Thymus (tissue), 11 donors: ENCODE measurements at regions not wholly inside any gene's neighbourhood (a gene's known extent, or its start where the extent isn't known, plus 50 kb on each side); places are given as distances from the start of the nearest gene placed in this dataset.

Experiments used
- DNase-seq, 9 donors: peaks; one replicate each; pipeline ENCODE4 v3.0.0-alpha.2; 2013; ENCODE audit warnings: low spot score in 9 of 9, low read depth in 6 of 9, missing footprints in 1 of 9
- H3K27ac ChIP-seq, 2 donors: one replicate each; pipeline ENCODE4 v1.5.1; 2013; ENCODE audit warnings: control low read depth in 1 of 2, low read depth in 1 of 2, low read length in 1 of 2, mild to moderate bottlenecking in 1 of 2, moderate library complexity in 1 of 2
- H3K27me3 ChIP-seq, 2 donors: one replicate each; pipeline ENCODE4 v1.5.1; 2013; ENCODE audit warnings: low read length in 1 of 2; ENCODE audit not compliant: control insufficient read depth in 2 of 2, insufficient read depth in 1 of 2
- H3K36me3 ChIP-seq, 2 donors: one replicate each; pipeline ENCODE4 v1.5.1; 2013; ENCODE audit warnings: low read length in 1 of 2, mild to moderate bottlenecking in 1 of 2, moderate library complexity in 1 of 2; ENCODE audit not compliant: control insufficient read depth in 2 of 2, insufficient read depth in 2 of 2
- H3K4me1 ChIP-seq, 2 donors: one replicate each; pipeline ENCODE4 v1.5.1; 2013; ENCODE audit warnings: low read length in 2 of 2; ENCODE audit not compliant: control insufficient read depth in 2 of 2, insufficient read depth in 2 of 2
- H3K4me3 ChIP-seq, 2 donors: one replicate each; pipeline ENCODE4 v1.5.1; 2013; ENCODE audit warnings: low read length in 2 of 2, control low read depth in 1 of 2, mild to moderate bottlenecking in 1 of 2
- H3K9me3 ChIP-seq, 2 donors: one replicate each; pipeline ENCODE4 v1.5.1; 2013; ENCODE audit warnings: low read length in 1 of 2, mild to moderate bottlenecking in 1 of 2; ENCODE audit not compliant: control insufficient read depth in 2 of 2, insufficient read depth in 1 of 2
- WGBS: extraction: QIAGEN DNeasy Blood & Tissue Kit; methylation state at CpG from one replicate; pipeline ENCODE4 v1.1.7; 2013; 5-methylcytosine and 5-hydroxymethylcytosine counted together
- donor health status: healthy.

DNA sequence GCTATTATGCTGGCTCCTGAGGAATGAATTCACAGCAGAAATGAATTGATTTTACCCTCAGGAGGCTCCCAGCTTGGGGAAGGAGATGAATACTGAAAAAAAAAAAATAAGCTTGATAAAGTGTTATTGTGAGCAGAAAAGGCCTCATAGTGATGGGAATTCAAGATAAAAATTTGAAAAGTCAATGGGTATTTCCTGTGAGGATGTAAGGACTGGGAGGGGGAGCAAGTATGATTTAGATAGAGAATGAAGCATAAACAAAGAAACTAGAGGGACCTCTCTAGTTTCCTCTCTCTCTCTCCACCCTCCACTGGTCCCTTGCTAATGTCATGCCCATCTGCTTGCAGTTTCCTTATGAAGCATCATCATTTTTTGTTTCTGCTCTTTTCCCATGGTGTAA, 439.0 kb upstream of the PLXNA2 start:
- no peak for DNase-seq
- Histone ChIP-seq H3K27ac (no peak overlapping the region), H3K4me3 (no peak overlapping the region), H3K9me3 (no peaks in the 10 kb centered on the region), H3K4me1 (no peaks in the 10 kb centered on the region), H3K27me3 (no peaks in the 10 kb centered on the region), H3K36me3 (no peaks in the 10 kb centered on the region)

DNA sequence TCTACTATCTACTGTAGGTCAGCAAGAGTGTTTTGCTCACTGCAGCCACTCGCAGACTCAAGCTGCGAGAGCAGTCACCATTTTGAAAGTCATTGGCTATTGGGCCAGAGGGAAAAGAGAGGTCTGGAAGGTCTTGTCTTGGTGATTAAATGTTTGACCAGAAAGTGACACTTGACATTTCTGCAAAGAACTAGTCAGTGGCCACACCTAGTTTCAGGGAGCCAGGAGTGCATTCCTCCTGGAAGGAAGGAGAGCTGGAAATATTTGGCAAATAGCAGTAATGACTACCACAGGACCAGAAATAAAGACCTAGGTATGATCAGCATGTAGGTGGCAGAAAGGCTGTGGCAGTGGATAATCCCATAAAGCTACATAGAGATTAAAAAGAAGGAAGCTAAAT, 440.0 kb upstream of the PLXNA2 start:
- Histone ChIP-seq H3K4me3 (no peak overlapping the region), H3K9me3 (no peaks in the 10 kb centered on the region), H3K36me3 (no peaks in the 10 kb centered on the region), H3K4me1 (no peaks in the 10 kb centered on the region), H3K27ac (no peak overlapping the region), H3K27me3 (no peaks in the 10 kb centered on the region)
- no peak for DNase-seq
- WGBS, result 98% methylated on average over 2 of the region's 2 CpGs

DNA sequence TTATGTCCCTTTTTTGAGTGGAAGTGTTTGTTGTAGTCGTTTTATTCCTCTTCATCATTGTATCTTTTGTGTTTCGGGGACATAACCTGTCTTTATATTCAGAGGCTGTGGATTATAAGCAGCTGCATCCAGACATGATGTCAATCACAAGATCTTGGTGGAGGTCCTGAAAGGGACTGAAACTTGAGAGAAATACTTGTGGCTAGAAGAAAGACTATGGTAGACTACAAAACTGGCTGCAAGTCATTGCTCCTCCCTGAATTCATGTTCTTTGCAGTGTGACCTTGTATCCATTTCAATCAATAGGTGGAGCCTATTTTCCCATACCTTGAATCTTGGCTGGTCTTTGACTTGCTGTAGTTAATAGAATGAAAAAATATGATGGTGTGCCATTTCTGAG, 442.4 kb upstream of the PLXNA2 start:
- Histone ChIP-seq H3K9me3 (no peaks in the 10 kb centered on the region), H3K27me3 (no peaks in the 10 kb centered on the region), H3K4me3 (no peak overlapping the region), H3K4me1 (no peaks in the 10 kb centered on the region), H3K27ac (no peak overlapping the region), H3K36me3 (no peaks in the 10 kb centered on the region)
- 86% methylated on average over 2 of the region's 2 CpGs for WGBS
- no peak for DNase-seq

DNA sequence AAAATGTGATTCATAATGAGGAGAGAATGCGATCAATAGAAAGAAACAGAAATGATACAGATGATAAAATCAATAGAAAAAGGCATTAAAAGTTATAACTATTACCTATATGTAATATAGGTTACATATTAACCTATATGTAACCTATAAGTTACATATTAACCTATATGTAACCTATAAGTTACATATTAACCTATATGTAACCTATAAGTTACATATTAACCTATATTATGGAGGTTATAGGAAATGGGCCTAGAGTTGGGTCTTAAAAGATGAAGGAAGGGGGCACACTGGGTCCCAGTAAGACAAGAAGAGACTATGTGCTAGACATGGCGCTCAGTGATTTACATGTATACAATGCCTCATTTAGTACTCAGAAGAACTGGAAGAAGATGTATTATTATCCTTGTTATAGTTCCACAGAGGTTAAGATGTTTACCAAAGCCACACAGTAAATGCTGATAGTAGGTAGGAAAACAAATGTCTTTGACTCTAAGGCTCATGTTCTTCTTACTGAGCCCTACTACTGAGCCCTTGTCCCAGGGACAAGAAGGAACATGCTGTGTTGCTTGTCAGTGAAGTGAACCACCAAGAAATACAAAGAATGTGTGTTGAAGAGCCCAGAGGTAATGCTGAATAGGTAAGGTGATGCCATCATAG, 444.6 kb upstream of the PLXNA2 start:
- Histone ChIP-seq H3K27me3 (no peaks in the 10 kb centered on the region), H3K4me3 (no peak overlapping the region), H3K4me1 (no peaks in the 10 kb centered on the region), H3K36me3 (no peaks in the 10 kb centered on the region), H3K9me3 (no peaks in the 10 kb centered on the region), H3K27ac (no peak overlapping the region)
- DNase-seq, result no peak
- 96% methylated on average over 2 of the region's 2 CpGs for WGBS

DNA sequence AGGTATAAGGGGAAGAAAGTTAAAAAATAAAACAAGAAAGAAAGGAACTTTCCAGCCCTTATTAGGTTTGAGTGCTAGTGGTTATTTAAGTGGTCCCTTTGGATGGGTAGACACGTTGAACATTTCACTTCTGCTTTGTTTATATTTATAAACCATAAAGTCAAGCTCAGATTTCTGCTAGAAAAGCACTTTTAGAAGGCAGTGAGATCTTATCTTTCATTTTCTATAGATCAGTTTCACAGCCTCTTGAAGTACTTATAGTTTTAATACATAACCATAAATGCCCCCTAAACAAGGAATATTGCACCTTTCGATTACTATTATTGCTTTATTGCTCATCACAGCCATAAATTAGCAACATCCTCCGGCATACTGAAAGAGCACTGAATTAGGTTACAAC, 446.8 kb upstream of the PLXNA2 start:
- no peak for DNase-seq
- no peaks in the 10 kb centered on the region for H3K9me3 ChIP-seq
- no peaks in the 10 kb centered on the region for H3K36me3 ChIP-seq
- 78% methylated on average over 3 of the region's 3 CpGs for whole genome bisulfite sequencing
- no peaks in the 10 kb centered on the region for H3K4me1 ChIP-seq
- no peaks in the 10 kb centered on the region for H3K27me3 ChIP-seq
- no peak overlapping the region for H3K27ac ChIP-seq
- H3K4me3 ChIP-seq, result no peak overlapping the region

DNA sequence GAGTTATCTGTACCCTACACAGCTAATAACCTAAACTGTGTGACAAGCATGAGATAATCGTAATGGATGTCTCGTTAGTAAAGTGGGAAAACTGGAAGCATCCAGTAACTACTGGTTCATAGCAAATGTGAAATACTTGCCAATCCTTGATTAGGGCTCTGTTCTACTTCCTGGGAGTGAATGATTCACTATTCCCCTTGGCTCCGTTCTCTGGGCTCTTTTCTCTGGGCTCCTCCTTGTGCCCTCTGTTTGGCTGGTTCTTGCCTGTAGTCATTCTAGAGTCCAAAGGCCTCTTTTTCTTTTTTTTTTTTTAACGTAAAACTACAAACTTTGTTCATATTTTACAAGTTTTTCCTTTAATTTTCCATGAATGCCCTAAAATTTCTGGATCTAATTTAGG, 465.8 kb upstream of the PLXNA2 start:
- no peak for DNase-seq
- Histone ChIP-seq H3K36me3 (no peaks in the 10 kb centered on the region), H3K4me1 (no peaks in the 10 kb centered on the region), H3K9me3 (no peaks in the 10 kb centered on the region), H3K4me3 (no peak overlapping the region), H3K27me3 (no peaks in the 10 kb centered on the region), H3K27ac (no peak overlapping the region)
- WGBS, result 90% methylated on average over 4 of the region's 4 CpGs

DNA sequence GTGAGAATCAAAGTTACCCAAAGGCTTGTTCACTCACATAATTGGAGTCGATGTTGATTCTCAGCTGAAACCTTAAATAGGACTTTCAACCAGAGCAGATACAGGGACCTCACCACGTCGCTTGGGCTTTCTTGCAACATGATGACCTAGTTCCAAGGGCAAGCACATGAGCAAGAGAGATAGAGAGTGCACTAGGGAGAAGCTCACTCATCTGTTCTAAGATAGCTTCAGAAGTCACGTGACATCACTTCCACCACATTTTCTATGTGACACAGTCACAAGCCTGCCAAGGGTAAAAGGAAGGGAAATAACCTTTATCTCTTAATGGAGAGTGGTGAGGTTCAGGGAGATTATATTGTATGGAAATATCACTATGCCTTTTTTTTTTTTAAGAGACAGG, 470.1 kb upstream of the PLXNA2 start:
- 94% methylated on average over 4 of the region's 4 CpGs for WGBS
- Histone ChIP-seq H3K4me1 (no peaks in the 10 kb centered on the region), H3K27me3 (no peaks in the 10 kb centered on the region), H3K9me3 (no peaks in the 10 kb centered on the region), H3K4me3 (no peak overlapping the region), H3K27ac (no peak overlapping the region), H3K36me3 (no peaks in the 10 kb centered on the region)
- no peak for DNase-seq

DNA sequence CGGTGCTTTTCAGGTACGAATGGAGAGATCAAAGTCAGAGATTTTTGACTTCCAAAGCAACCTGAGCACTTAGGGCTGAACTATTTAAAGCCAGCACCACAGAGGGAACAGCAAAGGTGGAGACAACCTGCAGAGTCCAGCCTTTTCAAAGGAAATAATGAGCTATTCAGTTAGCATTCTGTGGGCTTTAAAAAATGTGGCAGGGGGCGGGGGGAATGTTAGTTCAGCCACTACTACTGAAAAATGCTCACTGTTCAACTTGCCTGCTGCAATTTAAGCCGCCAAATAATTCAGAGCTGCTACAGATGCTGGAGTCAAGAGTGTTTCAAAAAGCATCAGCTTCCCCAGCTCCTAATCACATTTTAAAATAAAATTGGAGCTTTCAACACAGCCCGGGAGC, 473.3 kb upstream of the PLXNA2 start:
- Histone ChIP-seq H3K27ac (no peak overlapping the region), H3K27me3 (no peaks in the 10 kb centered on the region), H3K4me1 (no peaks in the 10 kb centered on the region), H3K4me3 (no peak overlapping the region), H3K36me3 (no peaks in the 10 kb centered on the region), H3K9me3 (peaks cover 0 to 4% of the 10 kb centered on the region in 2 donors)
- DNase-seq, result no peak
- WGBS, result 94% methylated on average over 5 of the region's 5 CpGs

DNA sequence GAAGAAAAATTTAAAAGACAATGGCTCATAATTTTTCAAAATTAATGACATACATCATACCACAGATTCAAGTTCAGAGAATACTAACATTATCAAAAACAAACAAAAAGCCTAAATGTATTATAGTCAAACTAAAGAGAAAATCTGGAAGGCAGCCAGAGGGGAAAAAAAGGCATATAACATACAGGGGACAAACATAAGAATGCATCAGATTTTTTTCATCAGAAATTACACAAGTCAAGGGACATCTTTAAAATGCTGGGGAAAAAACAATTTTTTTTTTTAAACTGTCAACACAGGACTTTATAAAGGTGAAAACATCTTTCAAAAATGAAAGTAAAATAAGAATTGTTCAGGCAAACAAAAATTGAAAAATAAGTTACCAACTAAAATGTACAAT, 478.4 kb upstream of the PLXNA2 start:
- no peaks in the 10 kb centered on the region for H3K27me3 ChIP-seq
- H3K4me1 ChIP-seq, result no peaks in the 10 kb centered on the region
- H3K27ac ChIP-seq, result no peak overlapping the region
- peaks cover 0 to 4% of the 10 kb centered on the region in 2 donors for H3K9me3 ChIP-seq
- no peak overlapping the region for H3K4me3 ChIP-seq
- no peak for DNase-seq
- H3K36me3 ChIP-seq, result no peaks in the 10 kb centered on the region

DNA sequence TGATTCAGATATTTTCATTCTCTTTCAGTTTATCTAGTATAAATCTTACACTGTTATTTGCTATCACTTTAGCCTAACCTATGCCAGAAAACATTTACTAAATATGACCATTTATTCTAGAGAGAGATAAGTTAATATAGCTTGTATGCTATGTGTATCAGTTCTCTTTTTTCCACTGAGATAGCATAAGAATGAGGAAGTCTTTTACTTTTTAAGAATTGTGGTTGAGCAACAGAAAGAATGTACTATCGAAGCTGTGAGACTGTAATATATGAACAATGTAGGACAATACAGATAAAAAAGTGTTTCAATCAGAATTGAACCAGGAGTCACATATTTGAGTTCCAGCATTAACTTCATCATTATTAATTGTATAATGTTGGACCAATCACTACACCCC, 479.9 kb upstream of the PLXNA2 start:
- Histone ChIP-seq H3K9me3 (peaks cover 0 to 4% of the 10 kb centered on the region in 2 donors), H3K4me1 (no peaks in the 10 kb centered on the region), H3K27me3 (no peaks in the 10 kb centered on the region), H3K27ac (no peak overlapping the region), H3K36me3 (no peaks in the 10 kb centered on the region), H3K4me3 (no peak overlapping the region)
- DNase-seq, result no peak
- 6% methylated on average over 1 of the region's 1 CpG for WGBS
